ENCODE measurements at regions not wholly inside any gene's neighbourhood (a gene's known extent, or its start where the extent isn't known, plus 50 kb on each side); places are given as distances from the start of the nearest gene placed in this dataset.

- Histone ChIP-seq H3K27me3 (ENCODE audit: control insufficient read depth in 2 of 2, insufficient read depth in 2 of 2, low read length in 2 of 2) (no peaks in the 10 kb centered on the region), H3K4me1 (ENCODE audit: control insufficient read depth in 2 of 2, insufficient read depth in 2 of 2, low read length in 2 of 2) (no peaks in the 10 kb centered on the region), H3K27ac (ENCODE audit: low read depth in 2 of 2, low read length in 2 of 2) (no peak overlapping the region), H3K36me3 (ENCODE audit: control insufficient read depth in 2 of 2, insufficient read depth in 2 of 2, low read length in 2 of 2) (no peaks in the 10 kb centered on the region), H3K4me3 (ENCODE audit: low read length in 2 of 2) (no peak overlapping the region), H3K9me3 (ENCODE audit: control insufficient read depth in 2 of 2, low read length in 2 of 2) (no peaks in the 10 kb centered on the region), H3K9ac (ENCODE audit: low read depth in 1 of 2, low read length in 2 of 2) (no peak overlapping the region)
Observed at GRCh38 chr3:162143180-162143579, 646.6 kb downstream of the OTOL1 start.

GRCh38 chr3:162147996-162148395 is 651.4 kb downstream of the OTOL1 start:
- no peaks in the 10 kb centered on the region for H3K27me3 ChIP-seq (ENCODE audit: control insufficient read depth in 2 of 2, insufficient read depth in 2 of 2, low read length in 2 of 2)
- no peaks in the 10 kb centered on the region for H3K36me3 ChIP-seq (ENCODE audit: control insufficient read depth in 2 of 2, insufficient read depth in 2 of 2, low read length in 2 of 2)
- no peaks in the 10 kb centered on the region for H3K9me3 ChIP-seq (ENCODE audit: control insufficient read depth in 2 of 2, low read length in 2 of 2)
- H3K27ac ChIP-seq (ENCODE audit: low read depth in 2 of 2, low read length in 2 of 2): no peak overlapping the region
- H3K4me3 ChIP-seq (ENCODE audit: low read length in 2 of 2): no peak overlapping the region
- no peak overlapping the region for H3K9ac ChIP-seq (ENCODE audit: low read depth in 1 of 2, low read length in 2 of 2)
- H3K4me1 ChIP-seq (ENCODE audit: control insufficient read depth in 2 of 2, insufficient read depth in 2 of 2, low read length in 2 of 2): no peaks in the 10 kb centered on the region

GRCh38 chr3:162150790-162151189 is 654.2 kb downstream of the OTOL1 start:
- Histone ChIP-seq H3K4me3 (ENCODE audit: low read length in 2 of 2) (no peak overlapping the region), H3K9me3 (ENCODE audit: control insufficient read depth in 2 of 2, low read length in 2 of 2) (no peaks in the 10 kb centered on the region), H3K27ac (ENCODE audit: low read depth in 2 of 2, low read length in 2 of 2) (no peak overlapping the region), H3K36me3 (ENCODE audit: control insufficient read depth in 2 of 2, insufficient read depth in 2 of 2, low read length in 2 of 2) (no peaks in the 10 kb centered on the region), H3K9ac (ENCODE audit: low read depth in 1 of 2, low read length in 2 of 2) (no peak overlapping the region), H3K27me3 (ENCODE audit: control insufficient read depth in 2 of 2, insufficient read depth in 2 of 2, low read length in 2 of 2) (no peaks in the 10 kb centered on the region), H3K4me1 (ENCODE audit: control insufficient read depth in 2 of 2, insufficient read depth in 2 of 2, low read length in 2 of 2) (no peaks in the 10 kb centered on the region)

- Histone ChIP-seq H3K36me3 (ENCODE audit: control insufficient read depth in 2 of 2, insufficient read depth in 2 of 2, low read length in 2 of 2) (no peaks in the 10 kb centered on the region), H3K9me3 (ENCODE audit: control insufficient read depth in 2 of 2, low read length in 2 of 2) (no peaks in the 10 kb centered on the region), H3K27ac (ENCODE audit: low read depth in 2 of 2, low read length in 2 of 2) (no peak overlapping the region), H3K4me3 (ENCODE audit: low read length in 2 of 2) (no peak overlapping the region), H3K4me1 (ENCODE audit: control insufficient read depth in 2 of 2, insufficient read depth in 2 of 2, low read length in 2 of 2) (no peaks in the 10 kb centered on the region), H3K27me3 (ENCODE audit: control insufficient read depth in 2 of 2, insufficient read depth in 2 of 2, low read length in 2 of 2) (no peaks in the 10 kb centered on the region), H3K9ac (ENCODE audit: low read depth in 1 of 2, low read length in 2 of 2) (no peak overlapping the region)
Observed at GRCh38 chr3:162152636-162153035, 656.0 kb downstream of the OTOL1 start.

GRCh38 chr3:162161595-162161994 is 665.0 kb downstream of the OTOL1 start:
- no peaks in the 10 kb centered on the region for H3K36me3 ChIP-seq (ENCODE audit: control insufficient read depth in 2 of 2, insufficient read depth in 2 of 2, low read length in 2 of 2)
- H3K27me3 ChIP-seq (ENCODE audit: control insufficient read depth in 2 of 2, insufficient read depth in 2 of 2, low read length in 2 of 2): no peaks in the 10 kb centered on the region
- no peak overlapping the region for H3K9ac ChIP-seq (ENCODE audit: low read depth in 1 of 2, low read length in 2 of 2)
- no peaks in the 10 kb centered on the region for H3K9me3 ChIP-seq (ENCODE audit: control insufficient read depth in 2 of 2, low read length in 2 of 2)
- no peak overlapping the region for H3K4me3 ChIP-seq (ENCODE audit: low read length in 2 of 2)
- no peak overlapping the region for H3K27ac ChIP-seq (ENCODE audit: low read depth in 2 of 2, low read length in 2 of 2)
- H3K4me1 ChIP-seq (ENCODE audit: control insufficient read depth in 2 of 2, insufficient read depth in 2 of 2, low read length in 2 of 2): no peaks in the 10 kb centered on the region

GRCh38 chr3:162165346-162165745 is 668.7 kb downstream of the OTOL1 start:
- Histone ChIP-seq H3K27me3 (ENCODE audit: control insufficient read depth in 2 of 2, insufficient read depth in 2 of 2, low read length in 2 of 2) (no peaks in the 10 kb centered on the region), H3K36me3 (ENCODE audit: control insufficient read depth in 2 of 2, insufficient read depth in 2 of 2, low read length in 2 of 2) (no peaks in the 10 kb centered on the region), H3K4me3 (ENCODE audit: low read length in 2 of 2) (no peak overlapping the region), H3K9me3 (ENCODE audit: control insufficient read depth in 2 of 2, low read length in 2 of 2) (no peaks in the 10 kb centered on the region), H3K27ac (ENCODE audit: low read depth in 2 of 2, low read length in 2 of 2) (no peak overlapping the region), H3K9ac (ENCODE audit: low read depth in 1 of 2, low read length in 2 of 2) (no peak overlapping the region), H3K4me1 (ENCODE audit: control insufficient read depth in 2 of 2, insufficient read depth in 2 of 2, low read length in 2 of 2) (no peaks in the 10 kb centered on the region)

- Histone ChIP-seq H3K36me3 (ENCODE audit: control insufficient read depth in 2 of 2, insufficient read depth in 2 of 2, low read length in 2 of 2) (no peaks in the 10 kb centered on the region), H3K27ac (ENCODE audit: low read depth in 2 of 2, low read length in 2 of 2) (no peak overlapping the region), H3K27me3 (ENCODE audit: control insufficient read depth in 2 of 2, insufficient read depth in 2 of 2, low read length in 2 of 2) (no peaks in the 10 kb centered on the region), H3K4me1 (ENCODE audit: control insufficient read depth in 2 of 2, insufficient read depth in 2 of 2, low read length in 2 of 2) (no peaks in the 10 kb centered on the region), H3K9ac (ENCODE audit: low read depth in 1 of 2, low read length in 2 of 2) (no peak overlapping the region), H3K9me3 (ENCODE audit: control insufficient read depth in 2 of 2, low read length in 2 of 2) (no peaks in the 10 kb centered on the region), H3K4me3 (ENCODE audit: low read length in 2 of 2) (no peak overlapping the region)
Observed at GRCh38 chr3:162166543-162166942, 669.9 kb downstream of the OTOL1 start.

- Histone ChIP-seq H3K9me3 (ENCODE audit: control insufficient read depth in 2 of 2, low read length in 2 of 2) (no peaks in the 10 kb centered on the region), H3K27ac (ENCODE audit: low read depth in 2 of 2, low read length in 2 of 2) (no peak overlapping the region), H3K4me1 (ENCODE audit: control insufficient read depth in 2 of 2, insufficient read depth in 2 of 2, low read length in 2 of 2) (no peaks in the 10 kb centered on the region), H3K36me3 (ENCODE audit: control insufficient read depth in 2 of 2, insufficient read depth in 2 of 2, low read length in 2 of 2) (no peaks in the 10 kb centered on the region), H3K9ac (ENCODE audit: low read depth in 1 of 2, low read length in 2 of 2) (no peak overlapping the region), H3K27me3 (ENCODE audit: control insufficient read depth in 2 of 2, insufficient read depth in 2 of 2, low read length in 2 of 2) (no peaks in the 10 kb centered on the region), H3K4me3 (ENCODE audit: low read length in 2 of 2) (no peak overlapping the region)
Observed at GRCh38 chr3:162168715-162169114, 672.1 kb downstream of the OTOL1 start.

GRCh38 chr3:162170581-162170980 is 674.0 kb downstream of the OTOL1 start:
- Histone ChIP-seq H3K4me3 (ENCODE audit: low read length in 2 of 2) (no peak overlapping the region), H3K9me3 (ENCODE audit: control insufficient read depth in 2 of 2, low read length in 2 of 2) (no peaks in the 10 kb centered on the region), H3K4me1 (ENCODE audit: control insufficient read depth in 2 of 2, insufficient read depth in 2 of 2, low read length in 2 of 2) (no peaks in the 10 kb centered on the region), H3K36me3 (ENCODE audit: control insufficient read depth in 2 of 2, insufficient read depth in 2 of 2, low read length in 2 of 2) (no peaks in the 10 kb centered on the region), H3K27ac (ENCODE audit: low read depth in 2 of 2, low read length in 2 of 2) (no peak overlapping the region), H3K27me3 (ENCODE audit: control insufficient read depth in 2 of 2, insufficient read depth in 2 of 2, low read length in 2 of 2) (no peaks in the 10 kb centered on the region), H3K9ac (ENCODE audit: low read depth in 1 of 2, low read length in 2 of 2) (no peak overlapping the region)

GRCh38 chr3:162171970-162172369 is 675.4 kb downstream of the OTOL1 start:
- no peak overlapping the region for H3K4me3 ChIP-seq (ENCODE audit: low read length in 2 of 2)
- no peaks in the 10 kb centered on the region for H3K36me3 ChIP-seq (ENCODE audit: control insufficient read depth in 2 of 2, insufficient read depth in 2 of 2, low read length in 2 of 2)
- no peak overlapping the region for H3K27ac ChIP-seq (ENCODE audit: low read depth in 2 of 2, low read length in 2 of 2)
- H3K4me1 ChIP-seq (ENCODE audit: control insufficient read depth in 2 of 2, insufficient read depth in 2 of 2, low read length in 2 of 2): no peaks in the 10 kb centered on the region
- H3K9me3 ChIP-seq (ENCODE audit: control insufficient read depth in 2 of 2, low read length in 2 of 2): no peaks in the 10 kb centered on the region
- no peaks in the 10 kb centered on the region for H3K27me3 ChIP-seq (ENCODE audit: control insufficient read depth in 2 of 2, insufficient read depth in 2 of 2, low read length in 2 of 2)
- H3K9ac ChIP-seq (ENCODE audit: low read depth in 1 of 2, low read length in 2 of 2): no peak overlapping the region

- Histone ChIP-seq H3K36me3 (ENCODE audit: control insufficient read depth in 2 of 2, insufficient read depth in 2 of 2, low read length in 2 of 2) (no peaks in the 10 kb centered on the region), H3K9me3 (ENCODE audit: control insufficient read depth in 2 of 2, low read length in 2 of 2) (no peaks in the 10 kb centered on the region), H3K9ac (ENCODE audit: low read depth in 1 of 2, low read length in 2 of 2) (no peak overlapping the region), H3K4me3 (ENCODE audit: low read length in 2 of 2) (no peak overlapping the region), H3K27me3 (ENCODE audit: control insufficient read depth in 2 of 2, insufficient read depth in 2 of 2, low read length in 2 of 2) (no peaks in the 10 kb centered on the region), H3K27ac (ENCODE audit: low read depth in 2 of 2, low read length in 2 of 2) (no peak overlapping the region), H3K4me1 (ENCODE audit: control insufficient read depth in 2 of 2, insufficient read depth in 2 of 2, low read length in 2 of 2) (no peaks in the 10 kb centered on the region)
Observed at GRCh38 chr3:162175145-162175544, 678.5 kb downstream of the OTOL1 start.
